ENCODE measurements at regions not wholly inside any gene's neighbourhood (a gene's known extent, or its start where the extent isn't known, plus 50 kb on each side); places are given as distances from the start of the nearest gene placed in this dataset.
A peak's percentile ranks its signal among the peaks of the same experiment; 100 is the strongest.

DNA sequence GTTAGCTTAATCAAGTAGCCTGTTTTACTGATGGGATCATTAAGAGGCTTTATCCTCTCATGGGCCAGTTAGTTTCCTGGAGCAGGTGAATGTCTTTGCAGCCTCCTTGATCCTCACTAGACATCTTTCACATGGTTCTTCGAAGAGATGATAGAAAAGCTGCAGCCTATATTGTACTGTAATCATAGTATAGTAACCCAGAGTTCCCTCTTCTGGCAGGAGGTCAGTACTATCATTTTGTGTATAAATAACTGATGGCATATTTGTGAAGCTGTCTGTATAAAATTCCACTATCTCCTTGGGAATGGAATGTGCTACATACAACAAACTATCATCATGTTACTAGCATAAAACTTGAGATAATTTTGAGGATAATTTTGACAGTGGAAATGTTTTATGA is 123.8 kb upstream of the PRPS1L1 start:
- H3K4me3 ChIP-seq (ENCODE audit: low read length, poor library complexity, severe bottlenecking): no peak overlapping the region
- H3K27me3 ChIP-seq (ENCODE audit: insufficient read depth, low read length, poor library complexity, severe bottlenecking): no peaks in the 10 kb centered on the region
- H3K9ac ChIP-seq (ENCODE audit: low read depth, low read length, poor library complexity, severe bottlenecking): no peak overlapping the region
- H3K79me2 ChIP-seq (ENCODE audit: insufficient read depth, low read length): no peaks in the 10 kb centered on the region
- H3K9me3 ChIP-seq (ENCODE audit: insufficient read depth, low read depth, low read length): no peaks in the 10 kb centered on the region
- H3F3A ChIP-seq (ENCODE audit: low read depth): no peaks in the 10 kb centered on the region
- H3K4me2 ChIP-seq (ENCODE audit: low read depth, low read length, poor library complexity, severe bottlenecking): no peak overlapping the region
- no peaks in the 10 kb centered on the region for H3K9me2 ChIP-seq (replicated peaks; ENCODE audit: low read depth, low read length)
- H3K4me1 ChIP-seq (ENCODE audit: insufficient read depth, low read length, poor library complexity, severe bottlenecking): no peaks in the 10 kb centered on the region
- no peaks in the 10 kb centered on the region for H3K36me3 ChIP-seq (ENCODE audit: insufficient read depth, low read length)
- peak overlapping the region; percentile 83 for H2AFZ ChIP-seq (ENCODE audit: low read length)
- H4K20me1 ChIP-seq (ENCODE audit: insufficient read depth, low read length, poor library complexity, severe bottlenecking): no peaks in the 10 kb centered on the region
- no peak for TF ChIP-seq EZH2phosphoT487 (IDR thresholded peaks at IDR 0.05; ENCODE audit: borderline replicate concordance)
- TF ChIP-seq, protein P1, sequence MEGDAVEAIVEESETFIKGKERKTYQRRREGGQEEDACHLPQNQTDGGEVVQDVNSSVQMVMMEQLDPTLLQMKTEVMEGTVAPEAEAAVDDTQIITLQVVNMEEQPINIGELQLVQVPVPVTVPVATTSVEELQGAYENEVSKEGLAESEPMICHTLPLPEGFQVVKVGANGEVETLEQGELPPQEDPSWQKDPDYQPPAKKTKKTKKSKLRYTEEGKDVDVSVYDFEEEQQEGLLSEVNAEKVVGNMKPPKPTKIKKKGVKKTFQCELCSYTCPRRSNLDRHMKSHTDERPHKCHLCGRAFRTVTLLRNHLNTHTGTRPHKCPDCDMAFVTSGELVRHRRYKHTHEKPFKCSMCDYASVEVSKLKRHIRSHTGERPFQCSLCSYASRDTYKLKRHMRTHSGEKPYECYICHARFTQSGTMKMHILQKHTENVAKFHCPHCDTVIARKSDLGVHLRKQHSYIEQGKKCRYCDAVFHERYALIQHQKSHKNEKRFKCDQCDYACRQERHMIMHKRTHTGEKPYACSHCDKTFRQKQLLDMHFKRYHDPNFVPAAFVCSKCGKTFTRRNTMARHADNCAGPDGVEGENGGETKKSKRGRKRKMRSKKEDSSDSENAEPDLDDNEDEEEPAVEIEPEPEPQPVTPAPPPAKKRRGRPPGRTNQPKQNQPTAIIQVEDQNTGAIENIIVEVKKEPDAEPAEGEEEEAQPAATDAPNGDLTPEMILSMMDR (conservative IDR thresholded peaks at IDR 0.05; ENCODE audit: low read length): peak; percentile 45

- no peak overlapping the region for H2AFZ ChIP-seq (ENCODE audit: low read length)
- H3K79me2 ChIP-seq (ENCODE audit: insufficient read depth, low read length): no peaks in the 10 kb centered on the region
- no peak overlapping the region for H3K4me3 ChIP-seq (ENCODE audit: low read length, poor library complexity, severe bottlenecking)
- no peaks in the 10 kb centered on the region for H3K9me3 ChIP-seq (ENCODE audit: insufficient read depth, low read depth, low read length)
- no peaks in the 10 kb centered on the region for H4K20me1 ChIP-seq (ENCODE audit: insufficient read depth, low read length, poor library complexity, severe bottlenecking)
- no peak overlapping the region for H3K4me2 ChIP-seq (ENCODE audit: low read depth, low read length, poor library complexity, severe bottlenecking)
- no peaks in the 10 kb centered on the region for H3K4me1 ChIP-seq (ENCODE audit: insufficient read depth, low read length, poor library complexity, severe bottlenecking)
- H3K36me3 ChIP-seq (ENCODE audit: insufficient read depth, low read length): no peaks in the 10 kb centered on the region
- TF ChIP-seq, protein P1 (conservative IDR thresholded peaks at IDR 0.05; ENCODE audit: low read length): no peak
- H3F3A ChIP-seq (ENCODE audit: low read depth): no peaks in the 10 kb centered on the region
- H3K9me2 ChIP-seq (replicated peaks; ENCODE audit: low read depth, low read length): no peaks in the 10 kb centered on the region
- no peaks in the 10 kb centered on the region for H3K27me3 ChIP-seq (ENCODE audit: insufficient read depth, low read length, poor library complexity, severe bottlenecking)
- no peak overlapping the region for H3K9ac ChIP-seq (ENCODE audit: low read depth, low read length, poor library complexity, severe bottlenecking)
These were observed 125.6 kb upstream of the PRPS1L1 start for GRCh38 chr7:18153183-18153748.

DNA sequence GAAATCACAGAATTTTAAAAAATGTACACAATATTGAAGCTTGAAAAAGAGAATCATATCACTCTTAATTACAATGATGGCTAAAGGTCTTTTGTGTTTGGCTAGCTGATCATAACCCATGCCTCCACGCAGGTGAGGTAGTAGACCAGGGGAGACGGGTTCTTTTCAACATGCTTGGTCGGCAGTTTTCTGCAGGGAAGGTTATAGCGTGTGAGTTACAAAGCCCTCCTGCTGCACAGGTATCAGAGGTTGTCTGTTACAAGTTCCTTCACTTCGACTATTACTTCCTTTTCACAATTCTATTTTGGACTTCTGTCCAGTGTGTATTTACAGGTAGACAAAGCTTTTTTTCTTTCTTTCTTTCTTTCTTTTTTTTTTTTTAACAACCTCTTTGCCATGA is 127.1 kb upstream of the PRPS1L1 start:
- H3K27me3 ChIP-seq (ENCODE audit: insufficient read depth, low read length, poor library complexity, severe bottlenecking): no peaks in the 10 kb centered on the region
- no peak overlapping the region for H3K4me2 ChIP-seq (ENCODE audit: low read depth, low read length, poor library complexity, severe bottlenecking)
- H3K4me1 ChIP-seq (ENCODE audit: insufficient read depth, low read length, poor library complexity, severe bottlenecking): no peaks in the 10 kb centered on the region
- H3K79me2 ChIP-seq (ENCODE audit: insufficient read depth, low read length): no peaks in the 10 kb centered on the region
- H3K4me3 ChIP-seq (ENCODE audit: low read length, poor library complexity, severe bottlenecking): no peak overlapping the region
- H2AFZ ChIP-seq (ENCODE audit: low read length): no peak overlapping the region
- H3K36me3 ChIP-seq (ENCODE audit: insufficient read depth, low read length): no peaks in the 10 kb centered on the region
- no peaks in the 10 kb centered on the region for H3K9me2 ChIP-seq (replicated peaks; ENCODE audit: low read depth, low read length)
- H4K20me1 ChIP-seq (ENCODE audit: insufficient read depth, low read length, poor library complexity, severe bottlenecking): no peaks in the 10 kb centered on the region
- H3F3A ChIP-seq (ENCODE audit: low read depth): no peaks in the 10 kb centered on the region
- H3K9ac ChIP-seq (ENCODE audit: low read depth, low read length, poor library complexity, severe bottlenecking): no peak overlapping the region
- H3K9me3 ChIP-seq (ENCODE audit: insufficient read depth, low read depth, low read length): no peaks in the 10 kb centered on the region
- no peak for TF ChIP-seq EZH2phosphoT487 (IDR thresholded peaks at IDR 0.05; ENCODE audit: borderline replicate concordance)
- TF ChIP-seq, protein P1 (conservative IDR thresholded peaks at IDR 0.05; ENCODE audit: low read length): no peak
